Panc1 (cell line): ENCODE measurements at regions not wholly inside any gene's neighbourhood (a gene's known extent, or its start where the extent isn't known, plus 50 kb on each side); places are given as distances from the start of the nearest gene placed in this dataset.

Source experiments
- ATAC-seq: fragments of 200-7000 bp; cut with Tn5 transposase; 2 replicates; pipeline ENCODE4 v1.9.1; 2020; ENCODE audit warnings: mild to moderate bottlenecking, moderate library complexity
- BruUV-seq: library from RNA; stranded (reverse); fragments of 400-500 nt; replicated peaks from 2 replicates; lab custom pipeline; 2021; lab: Mats Ljungman, UMichigan
- CTCF ChIA-PET: fragments of 300-600 bp; sonication (Branson Sonifier 250); formaldehyde crosslinking; loops from one replicate; lab custom pipeline; 2022; ENCODE audit warnings: antibody characterized with exemption; lab: Charles Lee
- POLR2A ChIA-PET: fragments of 300-600 bp; sonication (Branson Sonifier 250); formaldehyde crosslinking; loops from one replicate; lab custom pipeline; 2022; ENCODE audit warnings: antibody characterized with exemption; lab: Charles Lee
- DNase-seq: peaks from one replicate; pipeline ENCODE4 v3.0.0-alpha.2; 2010; ENCODE audit warnings: low read depth, low spot score
- H3K27ac ChIP-seq: 2 replicates; pipeline ENCODE4 v1.5.1; 2011; ENCODE audit warnings: mild to moderate bottlenecking, low read length, inconsistent platforms
- H3K27me3 ChIP-seq: fragments of 200-500 bp; sonication (Bioruptor generic); 2 replicates; pipeline ENCODE4 v1.6.0; 2014; ENCODE audit warnings: low read length, inconsistent platforms; ENCODE audit not compliant: control insufficient read depth, insufficient read depth
- H3K36me3 ChIP-seq: fragments of 200-500 bp; sonication (Bioruptor generic); 2 replicates; pipeline ENCODE4 v1.5.1; 2014; ENCODE audit warnings: inconsistent platforms, mild to moderate bottlenecking, low read length, moderate library complexity; ENCODE audit not compliant: control insufficient read depth, insufficient read depth
- H3K4me1 ChIP-seq: 2 replicates; pipeline ENCODE4 v1.5.1; 2011; ENCODE audit warnings: inconsistent platforms, mild to moderate bottlenecking, low read length, moderate library complexity; ENCODE audit not compliant: control insufficient read depth, insufficient read depth
- H3K4me3 ChIP-seq, 2 experiments: 2 replicates each; pipeline ENCODE4 v1.5.1; 2011 to 2012; ENCODE audit warnings: low read depth in 2 of 2, low read length in 2 of 2, mild to moderate bottlenecking in 2 of 2, inconsistent platforms in 1 of 2, moderate library complexity in 1 of 2
- H3K9me3 ChIP-seq: fragments of 200-500 bp; sonication (Bioruptor generic); 2 replicates; pipeline ENCODE4 v1.5.1; 2014; ENCODE audit warnings: low read depth, mild to moderate bottlenecking, inconsistent platforms, low read length, moderate library complexity; ENCODE audit not compliant: control insufficient read depth, insufficient read depth
- CTCF ChIP-seq: fragments of 450-650 bp; IDR thresholded peaks from 2 replicates; pipeline ENCODE4 v1.5.1; 2017; ENCODE audit warnings: mild to moderate bottlenecking
- POLR2AphosphoS5 ChIP-seq: IDR thresholded peaks from 2 replicates; pipeline ENCODE4 v1.6.1; 2012; ENCODE audit warnings: mild to moderate bottlenecking, low read depth, low read length, moderate library complexity
- SIN3A ChIP-seq: IDR thresholded peaks from 2 replicates; pipeline ENCODE4 v1.6.1; 2012; ENCODE audit warnings: low read depth, mild to moderate bottlenecking, low read length, moderate library complexity, borderline replicate concordance; ENCODE audit not compliant: insufficient read depth
- TCF7L2 ChIP-seq: IDR thresholded peaks from 2 replicates; pipeline ENCODE4 v1.6.1; 2011; ENCODE audit warnings: mild to moderate bottlenecking, low read depth, low read length, inconsistent platforms
- in situ Hi-C: cut with HindIII; loops from 2 replicates; pipeline ENCODE4 v1.10.0; 2016; ENCODE audit warnings: low sequenced_read_pairs, low pct_unique_long_range_greater_than_20kb
- intact Hi-C: fragments of 100-400 bp; cut with micrococcal nuclease; formaldehyde crosslinking; loops from one replicate; pipeline ENCODE4 v1.10.0; 2022; ENCODE audit not compliant: unreplicated experiment
- TF ChIP-seq, protein P1 (sequence below), 2 experiments: IDR thresholded peaks; 2 replicates each; pipeline ENCODE4 v1.6.1; 2011 to 2012; ENCODE audit warnings: low read depth in 2 of 2, control low read depth in 1 of 2, low read length in 1 of 2, mild to moderate bottlenecking in 1 of 2, moderate library complexity in 1 of 2; ENCODE audit not compliant: insufficient read depth in 1 of 2

DNA sequence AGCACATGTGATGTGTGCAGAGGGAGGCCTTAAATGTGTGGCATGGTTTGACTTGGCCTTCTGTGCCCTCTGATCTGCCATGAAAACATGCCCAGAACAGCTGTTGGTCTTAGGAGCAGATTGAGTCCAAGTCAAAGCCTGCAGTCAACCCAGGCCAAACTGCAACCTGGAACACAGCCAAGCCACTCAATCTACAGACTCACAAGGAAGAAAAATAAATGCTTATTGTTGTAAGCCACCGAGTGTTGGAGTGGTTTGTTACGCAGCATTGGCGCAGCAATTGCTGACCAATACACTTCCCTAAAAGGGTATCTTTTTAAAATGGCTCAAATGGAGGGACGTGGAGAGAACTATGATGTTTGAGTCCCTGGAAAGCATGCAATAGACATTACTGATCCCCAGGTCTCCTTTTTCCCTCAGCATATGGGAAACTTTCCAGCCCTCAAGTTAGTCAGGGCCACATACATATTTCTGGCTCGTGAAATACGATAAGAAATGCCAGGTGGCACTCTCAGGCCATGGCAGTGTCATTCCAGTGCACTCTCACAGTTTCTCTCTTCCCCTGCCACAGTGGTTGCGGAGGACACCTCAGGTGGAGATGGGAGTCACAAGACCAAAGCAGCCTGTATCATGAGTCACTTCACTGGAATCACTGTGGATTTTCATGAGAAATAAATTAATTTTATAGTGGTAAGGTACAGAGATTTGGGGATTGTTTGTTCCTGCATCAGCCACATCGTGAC, 168.0 kb upstream of the ZNF618 start:
- CTCF ChIA-PET = no interaction called here
- H3K27ac ChIP-seq = no peak overlapping the region
- POLR2A ChIA-PET = no interaction called here
- in situ Hi-C loops = no loop called here
- intact Hi-C loops = no loop called here
- no peaks in the 10 kb centered on the region for H3K9me3 ChIP-seq
- BruUV-seq = no TSS peak
- no peaks in the 10 kb centered on the region for H3K27me3 ChIP-seq
- ATAC-seq (no peak), DNase-seq (no peak)
- H3K36me3 ChIP-seq = no peaks in the 10 kb centered on the region
- H3K4me3 ChIP-seq = no peak overlapping the region
- TF ChIP-seq POLR2AphosphoS5 (no peak), CTCF (no peak), TCF7L2 (no peak), SIN3A (no peak)
- TF ChIP-seq, protein P1, sequence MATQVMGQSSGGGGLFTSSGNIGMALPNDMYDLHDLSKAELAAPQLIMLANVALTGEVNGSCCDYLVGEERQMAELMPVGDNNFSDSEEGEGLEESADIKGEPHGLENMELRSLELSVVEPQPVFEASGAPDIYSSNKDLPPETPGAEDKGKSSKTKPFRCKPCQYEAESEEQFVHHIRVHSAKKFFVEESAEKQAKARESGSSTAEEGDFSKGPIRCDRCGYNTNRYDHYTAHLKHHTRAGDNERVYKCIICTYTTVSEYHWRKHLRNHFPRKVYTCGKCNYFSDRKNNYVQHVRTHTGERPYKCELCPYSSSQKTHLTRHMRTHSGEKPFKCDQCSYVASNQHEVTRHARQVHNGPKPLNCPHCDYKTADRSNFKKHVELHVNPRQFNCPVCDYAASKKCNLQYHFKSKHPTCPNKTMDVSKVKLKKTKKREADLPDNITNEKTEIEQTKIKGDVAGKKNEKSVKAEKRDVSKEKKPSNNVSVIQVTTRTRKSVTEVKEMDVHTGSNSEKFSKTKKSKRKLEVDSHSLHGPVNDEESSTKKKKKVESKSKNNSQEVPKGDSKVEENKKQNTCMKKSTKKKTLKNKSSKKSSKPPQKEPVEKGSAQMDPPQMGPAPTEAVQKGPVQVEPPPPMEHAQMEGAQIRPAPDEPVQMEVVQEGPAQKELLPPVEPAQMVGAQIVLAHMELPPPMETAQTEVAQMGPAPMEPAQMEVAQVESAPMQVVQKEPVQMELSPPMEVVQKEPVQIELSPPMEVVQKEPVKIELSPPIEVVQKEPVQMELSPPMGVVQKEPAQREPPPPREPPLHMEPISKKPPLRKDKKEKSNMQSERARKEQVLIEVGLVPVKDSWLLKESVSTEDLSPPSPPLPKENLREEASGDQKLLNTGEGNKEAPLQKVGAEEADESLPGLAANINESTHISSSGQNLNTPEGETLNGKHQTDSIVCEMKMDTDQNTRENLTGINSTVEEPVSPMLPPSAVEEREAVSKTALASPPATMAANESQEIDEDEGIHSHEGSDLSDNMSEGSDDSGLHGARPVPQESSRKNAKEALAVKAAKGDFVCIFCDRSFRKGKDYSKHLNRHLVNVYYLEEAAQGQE (IDR thresholded peaks at IDR 0.05; ENCODE audit: insufficient read depth in 1 of 2, low read depth in 2 of 2, low read length in 1 of 2) = no peak
- no peaks in the 10 kb centered on the region for H3K4me1 ChIP-seq

- no peak for DNase-seq
- H3K4me1 ChIP-seq = no peaks in the 10 kb centered on the region
- H3K27me3 ChIP-seq = no peaks in the 10 kb centered on the region
- no peak for ATAC-seq
- BruUV-seq = no TSS peak
- POLR2A ChIA-PET = no interaction called here
- no peak overlapping the region for H3K27ac ChIP-seq
- no peaks in the 10 kb centered on the region for H3K9me3 ChIP-seq
- CTCF ChIA-PET = no interaction called here
- TF ChIP-seq CTCF = no peak
- TF ChIP-seq SIN3A = no peak
- TF ChIP-seq, protein P1 (IDR thresholded peaks at IDR 0.05; ENCODE audit: insufficient read depth in 1 of 2, low read depth in 2 of 2, low read length in 1 of 2) = no peak
- in situ Hi-C loops (no loop called here), intact Hi-C loops (no loop called here)
- no peak overlapping the region for H3K4me3 ChIP-seq
- no peaks in the 10 kb centered on the region for H3K36me3 ChIP-seq
Observed at GRCh38 chr9:113708821-113709713, 167.0 kb upstream of the ZNF618 start.
